Kidney epithelial cell (primary cell): ENCODE measurements at regions not wholly inside any gene's neighbourhood (a gene's known extent, or its start where the extent isn't known, plus 50 kb on each side); places are given as distances from the start of the nearest gene placed in this dataset.

Source experiments
- DNase-seq: peaks from one replicate; pipeline ENCODE4 v3.0.0-alpha.2; 2010; ENCODE audit warnings: low read depth
- H3K27me3 ChIP-seq: 2 replicates; pipeline ENCODE4 v1.6.0; 2011; ENCODE audit warnings: low read length; ENCODE audit not compliant: control insufficient read depth, insufficient read depth
- H3K36me3 ChIP-seq: 2 replicates; pipeline ENCODE4 v1.5.1; 2011; ENCODE audit warnings: low read length; ENCODE audit not compliant: control insufficient read depth, insufficient read depth
- H3K4me3 ChIP-seq: 2 replicates; pipeline ENCODE4 v1.5.1; 2011; ENCODE audit warnings: low read depth, mild to moderate bottlenecking, control low read depth, low read length
- CTCF ChIP-seq: IDR thresholded peaks from 2 replicates; pipeline ENCODE4 v1.5.1; 2011; ENCODE audit warnings: mild to moderate bottlenecking, moderate library complexity, low read length, control low read depth, inconsistent platforms; ENCODE audit not compliant: insufficient read depth, poor library complexity, severe bottlenecking

DNA sequence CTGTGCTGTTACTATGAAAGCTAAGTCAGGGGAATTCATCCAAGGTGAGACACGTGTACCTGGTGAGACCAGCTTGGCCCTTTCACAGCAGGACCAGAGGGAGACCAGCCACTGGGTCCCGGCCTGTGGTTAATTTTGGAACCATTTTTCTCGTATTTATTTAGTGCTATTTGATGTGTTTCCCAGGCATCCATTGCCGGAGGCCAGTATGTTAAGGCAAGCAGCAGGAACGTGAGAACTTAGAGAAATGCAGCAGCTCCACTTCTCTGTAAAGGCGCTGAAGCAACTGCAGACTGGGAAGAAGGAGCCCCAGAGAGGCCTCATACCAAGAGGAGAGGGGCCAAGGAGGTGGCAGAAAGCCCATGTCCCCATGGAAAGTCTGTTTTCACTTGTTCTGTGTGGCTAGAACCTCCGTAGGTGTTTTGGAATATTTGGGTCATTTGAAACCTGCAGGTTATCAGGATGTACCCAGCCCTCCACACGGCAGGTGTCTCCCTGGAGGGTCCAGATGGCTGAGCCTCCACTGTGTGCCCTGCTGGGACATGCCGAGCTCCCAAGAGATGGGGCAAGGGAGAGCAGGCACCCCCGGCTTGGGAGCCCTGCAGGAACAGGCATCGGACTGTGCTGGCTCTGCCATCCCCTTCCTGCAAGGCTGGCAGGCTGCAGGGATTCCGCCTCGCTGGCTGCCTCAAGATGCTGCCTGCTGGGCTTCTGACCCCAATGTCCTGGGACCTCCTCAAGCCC, 256.0 kb upstream of the RAB6C start:
- Histone ChIP-seq H3K36me3 (no peaks in the 10 kb centered on the region), H3K4me3 (no peak overlapping the region), H3K27me3 (no peaks in the 10 kb centered on the region)
- DNase-seq = no peak
- TF ChIP-seq CTCF = no peak

GRCh38 chr2:129724021-129724757, 255.3 kb upstream of the RAB6C start:
- H3K27me3 ChIP-seq = no peaks in the 10 kb centered on the region
- H3K36me3 ChIP-seq = no peaks in the 10 kb centered on the region
- DNase-seq = no peak
- no peak for TF ChIP-seq CTCF
- H3K4me3 ChIP-seq = no peak overlapping the region

- H3K4me3 ChIP-seq = no peak overlapping the region
- no peak for DNase-seq
- no peak for TF ChIP-seq CTCF
- H3K36me3 ChIP-seq = no peaks in the 10 kb centered on the region
- no peaks in the 10 kb centered on the region for H3K27me3 ChIP-seq
These were observed 253.2 kb upstream of the RAB6C start for GRCh38 chr2:129726216-129726615.

DNA sequence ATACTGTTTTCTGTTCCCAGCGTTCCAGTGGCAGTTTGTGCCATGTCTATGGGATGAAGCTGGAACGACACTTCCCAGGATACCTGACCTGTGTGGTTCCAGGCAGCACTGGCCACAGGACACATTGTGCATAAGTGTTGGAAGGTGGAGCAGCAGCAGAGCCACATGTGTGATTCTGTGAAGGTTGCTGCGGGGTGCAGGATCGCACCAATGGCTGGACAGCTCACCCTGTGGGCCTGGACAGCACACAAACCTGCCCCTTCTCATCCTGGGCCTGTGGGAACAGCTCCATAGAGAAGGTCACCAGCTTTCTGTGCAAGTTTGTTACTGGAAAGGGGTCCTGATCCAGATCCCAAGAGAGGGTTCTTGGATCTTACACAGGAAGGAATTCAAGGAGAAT, 252.2 kb upstream of the RAB6C start:
- Histone ChIP-seq H3K4me3 (no peak overlapping the region), H3K36me3 (no peaks in the 10 kb centered on the region), H3K27me3 (no peaks in the 10 kb centered on the region)
- DNase-seq = no peak
- no peak for TF ChIP-seq CTCF

GRCh38 chr2:129728035-129728972, 251.2 kb upstream of the RAB6C start:
- Histone ChIP-seq H3K27me3 (no peaks in the 10 kb centered on the region), H3K4me3 (no peak overlapping the region), H3K36me3 (no peaks in the 10 kb centered on the region)
- TF ChIP-seq CTCF = no peak
- DNase-seq = no peak
